Ovary (tissue), 7 donors: ENCODE measurements at regions not wholly inside any gene's neighbourhood (a gene's known extent, or its start where the extent isn't known, plus 50 kb on each side); places are given as distances from the start of the nearest gene placed in this dataset.

ENCODE experiments used
- DNase-seq, 5 donors: peaks; one replicate each; pipeline ENCODE4 v3.0.0-alpha.2; 2019 to 2020
- H3K27ac ChIP-seq, 2 donors: fragments of 200-600 bp; one replicate each; pipeline versions ENCODE4 v1.5.1 to v1.8.0; 2019 to 2022
- H3K27me3 ChIP-seq: fragments of 200-600 bp; one replicate; pipeline ENCODE4 v1.8.0; 2022
- H3K36me3 ChIP-seq: fragments of 200-600 bp; sonication (generic); one replicate; pipeline ENCODE4 v1.5.1; 2019
- H3K4me1 ChIP-seq: one replicate; pipeline ENCODE4 v1.8.1; 2013; ENCODE audit warnings: mild to moderate bottlenecking, moderate library complexity; ENCODE audit not compliant: insufficient read depth
- H3K4me3 ChIP-seq: fragments of 200-600 bp; sonication (generic); one replicate; pipeline ENCODE4 v1.5.1; 2017
- H3K9me3 ChIP-seq, 2 donors: fragments of 200-600 bp in 1 of 2; sonication (generic) in 1 of 2; one replicate each; pipeline versions ENCODE4 v1.5.1 to v1.8.1; 2013 to 2019; ENCODE audit warnings: mild to moderate bottlenecking in 1 of 2, moderate library complexity in 1 of 2
- CTCF ChIP-seq, 3 donors: fragments of 450-650 bp in 2 of 3; fragments of 200-600 bp in 1 of 3; IDR thresholded peaks; one replicate each; pipeline versions ENCODE4 v1.5.1 to v1.8.0; 2016 to 2022; ENCODE audit warnings: antibody characterized with exemption in 3 of 3, mild to moderate bottlenecking in 1 of 3
- EP300 ChIP-seq: sonication (generic); formaldehyde crosslinking; IDR thresholded peaks from one replicate; pipeline ENCODE4 v1.6.1; 2017; ENCODE audit warnings: antibody characterized with exemption
- POLR2A ChIP-seq: fragments of 450-650 bp; IDR thresholded peaks from one replicate; pipeline ENCODE4 v1.6.1; 2017; ENCODE audit warnings: antibody characterized with exemption, mild to moderate bottlenecking, moderate library complexity
- WGBS, 3 donors: extraction: QIAGEN DNeasy Blood & Tissue Kit in 1 of 3; methylation state at CpG; one replicate each; pipeline versions ENCODE4 v1.1.5 to v1.1.7; 2013 to 2017; 5-methylcytosine and 5-hydroxymethylcytosine counted together
- intact Hi-C, 4 donors: fragments of 100-400 bp; cut with DNase I; formaldehyde crosslinking; loops; one replicate each; pipeline versions ENCODE4 v1.11.0 to v1.15.1; 2022 to 2023
- donor health status: DM: no; HTN: no; CAD: no; lungs with moderate emphysema.
- donor health status: DM: no; HTN: no; CAD: no.
- donor health status: Bipolar disorder and iron deficiency.
- donor health status: DM: no; HTN: no; CAD: no.
- donor health status: DM: yes; HTN: yes; CAD: no.

GRCh38 chr7:125169088-125169487, 239.5 kb upstream of the POT1 start:
- H3K36me3 ChIP-seq, result no peaks in the 10 kb centered on the region
- 89 to 98% (median 94%) methylated on average over 1 of the region's 1 CpG for WGBS, 3 donors
- H3K27me3 ChIP-seq, result no peaks in the 10 kb centered on the region
- no peak overlapping the region for H3K27ac ChIP-seq
- TF ChIP-seq POLR2A (no peak), EP300 (no peak), CTCF (IDR thresholded peaks at IDR 0.05) (no peak)
- DNase-seq, result no peak
- H3K4me1 ChIP-seq, result no peaks in the 10 kb centered on the region
- no peaks in the 10 kb centered on the region for H3K9me3 ChIP-seq
- intact Hi-C loops, result no loop called here
- no peak overlapping the region for H3K4me3 ChIP-seq

GRCh38 chr7:125154930-125155329, 225.3 kb upstream of the POT1 start:
- TF ChIP-seq EP300 (no peak), CTCF (IDR thresholded peaks at IDR 0.05) (no peak), POLR2A (no peak)
- DNase-seq, result no peak
- Histone ChIP-seq H3K4me3 (no peak overlapping the region), H3K27me3 (no peaks in the 10 kb centered on the region), H3K36me3 (no peaks in the 10 kb centered on the region), H3K27ac (no peak overlapping the region), H3K4me1 (no peaks in the 10 kb centered on the region), H3K9me3 (no peaks in the 10 kb centered on the region)
- intact Hi-C loops, result no loop called here
- 84 to 89% (median 84%) methylated on average over 1 of the region's 1 CpG for WGBS, 3 donors

GRCh38 chr7:125149151-125149550, 219.5 kb upstream of the POT1 start:
- Histone ChIP-seq H3K36me3 (no peaks in the 10 kb centered on the region), H3K27ac (no peak overlapping the region), H3K4me1 (no peaks in the 10 kb centered on the region), H3K4me3 (no peak overlapping the region), H3K27me3 (no peaks in the 10 kb centered on the region), H3K9me3 (no peaks in the 10 kb centered on the region)
- no peak for TF ChIP-seq EP300
- TF ChIP-seq CTCF (IDR thresholded peaks at IDR 0.05), result no peak
- no peak for TF ChIP-seq POLR2A
- DNase-seq, result no peak
- intact Hi-C loops, result no loop called here
- WGBS, 3 donors, result 25 to 40% (median 30%) methylated on average over 1 of the region's 1 CpG

DNA sequence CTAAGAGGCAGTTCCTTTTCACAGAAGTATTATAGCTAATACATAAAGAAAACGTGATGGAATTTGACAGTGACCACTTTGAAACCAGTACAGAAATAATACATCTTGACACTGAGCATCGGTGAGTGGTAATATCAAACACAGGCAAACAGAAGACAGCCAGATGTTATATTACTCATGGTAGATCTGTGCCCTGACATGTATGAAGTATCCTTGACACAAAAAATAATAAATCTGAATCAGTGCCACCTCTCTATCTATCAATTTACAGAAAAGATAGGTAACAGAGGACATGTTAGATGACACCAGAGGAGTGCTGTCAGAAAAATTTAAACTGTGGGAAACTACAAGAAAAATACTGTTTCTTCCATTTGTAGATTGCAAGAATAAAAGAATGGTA, 217.4 kb upstream of the POT1 start:
- no peak overlapping the region for H3K4me3 ChIP-seq
- no peaks in the 10 kb centered on the region for H3K4me1 ChIP-seq
- H3K27me3 ChIP-seq, result no peaks in the 10 kb centered on the region
- no peaks in the 10 kb centered on the region for H3K9me3 ChIP-seq
- 44 to 48% (median 46%) methylated on average over 2 of the region's 2 CpGs for WGBS, 3 donors
- intact Hi-C loops, result no loop called here
- DNase-seq, result no peak
- no peak overlapping the region for H3K27ac ChIP-seq
- TF ChIP-seq CTCF (IDR thresholded peaks at IDR 0.05), result no peak
- no peak for TF ChIP-seq POLR2A
- TF ChIP-seq EP300, result no peak
- no peaks in the 10 kb centered on the region for H3K36me3 ChIP-seq
